NB4 (cell line): ENCODE measurements at regions not wholly inside any gene's neighbourhood (a gene's known extent, or its start where the extent isn't known, plus 50 kb on each side); places are given as distances from the start of the nearest gene placed in this dataset.

Experiments
- DNase-seq: peaks from one replicate; pipeline ENCODE4 v3.0.0; 2010; ENCODE audit warnings: low read depth
- H3K4me3 ChIP-seq: one replicate; pipeline ENCODE4 v1.5.1; 2011; ENCODE audit warnings: mild to moderate bottlenecking, low read depth, low read length, moderate library complexity
- MYC ChIP-seq: IDR thresholded peaks from 2 replicates; pipeline ENCODE4 v1.6.1; 2011; ENCODE audit warnings: low read depth, low read length
- POLR2A ChIP-seq: IDR thresholded peaks from 2 replicates; pipeline ENCODE4 v1.6.1; 2011; ENCODE audit warnings: mild to moderate bottlenecking; ENCODE audit not compliant: insufficient read length; ENCODE audit errors: extremely low read depth
- TF ChIP-seq, protein P1 (sequence below): IDR thresholded peaks from one replicate; pipeline ENCODE4 v1.5.1; 2012; ENCODE audit warnings: low read depth, low read length
- TF ChIP-seq, protein P2 (sequence below): IDR thresholded peaks from 2 replicates; pipeline ENCODE4 v1.6.1; 2011; ENCODE audit warnings: low read depth, low read length

DNA sequence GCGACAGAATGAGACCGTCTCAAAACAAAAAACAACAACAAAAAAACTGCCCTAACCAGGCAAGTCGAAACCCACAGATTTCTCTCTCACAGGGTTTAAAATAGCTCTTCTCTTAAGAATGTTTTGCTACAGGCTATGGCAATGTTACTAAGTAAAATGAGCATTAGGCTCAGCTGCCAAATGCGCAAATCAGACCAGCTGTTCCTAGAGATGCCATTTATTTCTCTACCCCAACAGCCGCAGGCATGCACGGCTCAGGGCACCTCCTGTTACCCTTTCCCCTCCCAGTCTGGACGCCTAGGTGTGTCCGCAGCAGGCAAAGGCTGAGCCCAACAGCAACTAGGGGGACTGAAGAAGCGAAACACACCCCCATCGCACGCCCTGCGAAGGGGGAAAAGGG is 168.3 kb upstream of the MBL2 start:
- TF ChIP-seq, protein P1, sequence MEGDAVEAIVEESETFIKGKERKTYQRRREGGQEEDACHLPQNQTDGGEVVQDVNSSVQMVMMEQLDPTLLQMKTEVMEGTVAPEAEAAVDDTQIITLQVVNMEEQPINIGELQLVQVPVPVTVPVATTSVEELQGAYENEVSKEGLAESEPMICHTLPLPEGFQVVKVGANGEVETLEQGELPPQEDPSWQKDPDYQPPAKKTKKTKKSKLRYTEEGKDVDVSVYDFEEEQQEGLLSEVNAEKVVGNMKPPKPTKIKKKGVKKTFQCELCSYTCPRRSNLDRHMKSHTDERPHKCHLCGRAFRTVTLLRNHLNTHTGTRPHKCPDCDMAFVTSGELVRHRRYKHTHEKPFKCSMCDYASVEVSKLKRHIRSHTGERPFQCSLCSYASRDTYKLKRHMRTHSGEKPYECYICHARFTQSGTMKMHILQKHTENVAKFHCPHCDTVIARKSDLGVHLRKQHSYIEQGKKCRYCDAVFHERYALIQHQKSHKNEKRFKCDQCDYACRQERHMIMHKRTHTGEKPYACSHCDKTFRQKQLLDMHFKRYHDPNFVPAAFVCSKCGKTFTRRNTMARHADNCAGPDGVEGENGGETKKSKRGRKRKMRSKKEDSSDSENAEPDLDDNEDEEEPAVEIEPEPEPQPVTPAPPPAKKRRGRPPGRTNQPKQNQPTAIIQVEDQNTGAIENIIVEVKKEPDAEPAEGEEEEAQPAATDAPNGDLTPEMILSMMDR = no peak
- TF ChIP-seq, protein P2, sequence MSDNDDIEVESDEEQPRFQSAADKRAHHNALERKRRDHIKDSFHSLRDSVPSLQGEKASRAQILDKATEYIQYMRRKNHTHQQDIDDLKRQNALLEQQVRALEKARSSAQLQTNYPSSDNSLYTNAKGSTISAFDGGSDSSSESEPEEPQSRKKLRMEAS = no peak
- TF ChIP-seq MYC (no peak), POLR2A (no peak)
- no peak for DNase-seq
- H3K4me3 ChIP-seq = no peak overlapping the region

GRCh38 chr10:52939894-52940293 is 167.3 kb upstream of the MBL2 start:
- no peak for DNase-seq
- TF ChIP-seq, protein P1 = no peak
- no peak for TF ChIP-seq MYC
- TF ChIP-seq, protein P2 = no peak
- no peak for TF ChIP-seq POLR2A
- H3K4me3 ChIP-seq = no peak overlapping the region

GRCh38 chr10:52933748-52934147 is 161.2 kb upstream of the MBL2 start:
- no peak overlapping the region for H3K4me3 ChIP-seq
- DNase-seq = no peak
- TF ChIP-seq, protein P2 = no peak
- no peak for TF ChIP-seq MYC
- no peak for TF ChIP-seq POLR2A
- TF ChIP-seq, protein P1 = no peak

GRCh38 chr10:52927678-52928077 is 155.1 kb upstream of the MBL2 start:
- H3K4me3 ChIP-seq = no peak overlapping the region
- TF ChIP-seq, protein P2 = no peak
- no peak for TF ChIP-seq POLR2A
- TF ChIP-seq, protein P1 = no peak
- no peak for TF ChIP-seq MYC
- DNase-seq = no peak

- no peak overlapping the region for H3K4me3 ChIP-seq
- TF ChIP-seq POLR2A (no peak), MYC (no peak)
- TF ChIP-seq, protein P1 = no peak
- TF ChIP-seq, protein P2 = no peak
- DNase-seq = no peak
Measured at GRCh38 chr10:52923520-52923919, 150.9 kb upstream of the MBL2 start.

DNA sequence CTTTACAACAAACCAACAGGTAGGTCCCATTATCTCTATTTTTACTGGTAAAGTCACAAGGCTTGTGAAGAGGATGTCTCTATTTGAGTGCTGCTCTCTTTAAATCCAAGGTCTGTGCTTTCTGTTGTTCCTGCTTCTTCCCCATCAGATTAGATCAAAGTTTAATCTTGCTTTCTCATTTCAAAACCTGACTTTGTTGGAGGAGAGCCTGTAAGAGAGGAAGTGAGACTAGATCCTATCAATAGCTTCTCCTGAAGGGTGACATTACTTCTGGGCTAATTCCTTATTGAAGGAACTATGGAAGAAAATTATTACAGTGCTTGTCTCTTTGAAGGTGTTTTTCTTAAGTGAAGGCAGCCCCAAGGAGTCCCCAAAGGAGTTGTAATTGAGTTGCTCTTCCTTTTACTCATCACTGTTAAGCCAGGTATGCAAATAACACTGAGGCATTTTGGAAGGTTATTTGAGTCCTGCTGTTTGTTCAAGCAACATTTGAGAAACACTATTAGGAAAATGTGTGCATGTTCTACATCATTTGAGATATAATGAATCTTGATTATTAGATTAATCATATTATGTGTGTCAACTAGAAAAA is 146.2 kb upstream of the MBL2 start:
- no peak overlapping the region for H3K4me3 ChIP-seq
- DNase-seq = no peak
- no peak for TF ChIP-seq POLR2A
